Thyroid gland (tissue), 4 donors: ENCODE measurements at regions not wholly inside any gene's neighbourhood (a gene's known extent, or its start where the extent isn't known, plus 50 kb on each side); places are given as distances from the start of the nearest gene placed in this dataset.

Experiments
- DNase-seq, 2 donors: peaks; one replicate each; pipeline ENCODE4 v3.0.0-alpha.2; 2019
- H3K27ac ChIP-seq, 3 donors: fragments of 200-600 bp; sonication (generic); 1 replicate in 2 of 3; 2 replicates in 1 of 3; pipeline ENCODE4 v1.5.1; 2016 to 2019; ENCODE audit warnings: mild to moderate bottlenecking in 1 of 3, moderate library complexity in 1 of 3
- H3K27me3 ChIP-seq: fragments of 200-600 bp; sonication (generic); one replicate; pipeline ENCODE4 v1.5.1; 2019
- H3K36me3 ChIP-seq, 2 donors: fragments of 200-600 bp; sonication (generic); one replicate each; pipeline ENCODE4 v1.5.1; 2016 to 2019
- H3K4me1 ChIP-seq, 2 donors: fragments of 200-600 bp; sonication (generic); one replicate each; pipeline ENCODE4 v1.5.1; 2017 to 2019
- H3K4me3 ChIP-seq, 3 donors: fragments of 200-600 bp; sonication (generic); replicated peaks in 1 of 3; 1 replicate in 2 of 3; 2 replicates in 1 of 3; pipeline ENCODE4 v1.5.1; 2016; ENCODE audit warnings: mild to moderate bottlenecking in 1 of 3
- H3K9me3 ChIP-seq: fragments of 200-600 bp; sonication (generic); one replicate; pipeline ENCODE4 v1.5.1; 2017
- POLR2A ChIP-seq, 2 donors: fragments of 450-650 bp; IDR thresholded peaks; one replicate each; pipeline ENCODE4 v1.6.1; 2017; ENCODE audit warnings: antibody characterized with exemption in 2 of 2, mild to moderate bottlenecking in 2 of 2, moderate library complexity in 1 of 2
- WGBS, 2 donors: methylation state at CpG; one replicate each; pipeline ENCODE4 v1.1.5; 2017; 5-methylcytosine and 5-hydroxymethylcytosine counted together
- intact Hi-C: fragments of 100-400 bp; cut with DNase I; formaldehyde crosslinking; loops from one replicate; pipeline ENCODE4 v1.15.1; 2023
- TF ChIP-seq, protein P1 (sequence below), 6 experiments: fragments of 200-600 bp in 3 of 6; fragments of 450-650 bp in 3 of 6; sonication (generic) in 3 of 6; IDR thresholded peaks; one replicate each; pipeline ENCODE4 v1.5.1; 2016 to 2019; ENCODE audit warnings: antibody characterized with exemption in 6 of 6, mild to moderate bottlenecking in 2 of 6, inconsistent platforms in 1 of 6, moderate library complexity in 1 of 6

DNA sequence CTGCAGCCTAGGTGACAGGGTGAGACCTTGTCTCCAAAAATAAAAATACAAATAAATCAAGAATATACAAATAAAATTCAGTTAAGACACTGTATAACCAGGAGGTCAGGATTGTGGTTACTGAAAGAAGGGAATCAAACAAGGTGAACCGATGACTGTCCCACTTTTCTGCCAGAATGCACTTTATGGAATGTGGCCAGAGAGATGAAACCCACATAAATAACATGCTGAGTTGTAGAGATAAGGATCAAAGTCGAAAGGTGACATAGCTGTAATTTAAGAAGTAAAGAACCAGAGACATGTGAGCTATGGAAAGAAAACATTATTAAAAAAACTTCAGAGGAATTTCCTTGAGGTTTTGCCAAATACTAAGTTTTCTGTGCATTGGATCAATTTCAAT is 1098.2 kb upstream of the USP15 start:
- no peaks in the 10 kb centered on the region for H3K36me3 ChIP-seq
- no peaks in the 10 kb centered on the region for H3K4me1 ChIP-seq
- no peak overlapping the region for H3K27ac ChIP-seq
- no peak overlapping the region for H3K4me3 ChIP-seq
- DNase-seq: no peak
- TF ChIP-seq POLR2A (IDR thresholded peaks at IDR 0.05): no peak
- TF ChIP-seq, protein P1, sequence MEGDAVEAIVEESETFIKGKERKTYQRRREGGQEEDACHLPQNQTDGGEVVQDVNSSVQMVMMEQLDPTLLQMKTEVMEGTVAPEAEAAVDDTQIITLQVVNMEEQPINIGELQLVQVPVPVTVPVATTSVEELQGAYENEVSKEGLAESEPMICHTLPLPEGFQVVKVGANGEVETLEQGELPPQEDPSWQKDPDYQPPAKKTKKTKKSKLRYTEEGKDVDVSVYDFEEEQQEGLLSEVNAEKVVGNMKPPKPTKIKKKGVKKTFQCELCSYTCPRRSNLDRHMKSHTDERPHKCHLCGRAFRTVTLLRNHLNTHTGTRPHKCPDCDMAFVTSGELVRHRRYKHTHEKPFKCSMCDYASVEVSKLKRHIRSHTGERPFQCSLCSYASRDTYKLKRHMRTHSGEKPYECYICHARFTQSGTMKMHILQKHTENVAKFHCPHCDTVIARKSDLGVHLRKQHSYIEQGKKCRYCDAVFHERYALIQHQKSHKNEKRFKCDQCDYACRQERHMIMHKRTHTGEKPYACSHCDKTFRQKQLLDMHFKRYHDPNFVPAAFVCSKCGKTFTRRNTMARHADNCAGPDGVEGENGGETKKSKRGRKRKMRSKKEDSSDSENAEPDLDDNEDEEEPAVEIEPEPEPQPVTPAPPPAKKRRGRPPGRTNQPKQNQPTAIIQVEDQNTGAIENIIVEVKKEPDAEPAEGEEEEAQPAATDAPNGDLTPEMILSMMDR (IDR thresholded peaks at IDR 0.05): no peak
- intact Hi-C loops: no loop called here
- H3K9me3 ChIP-seq: no peaks in the 10 kb centered on the region
- 55 to 77% methylated on average over 2 of the region's 2 CpGs for WGBS, 2 donors
- H3K27me3 ChIP-seq: no peaks in the 10 kb centered on the region

DNA sequence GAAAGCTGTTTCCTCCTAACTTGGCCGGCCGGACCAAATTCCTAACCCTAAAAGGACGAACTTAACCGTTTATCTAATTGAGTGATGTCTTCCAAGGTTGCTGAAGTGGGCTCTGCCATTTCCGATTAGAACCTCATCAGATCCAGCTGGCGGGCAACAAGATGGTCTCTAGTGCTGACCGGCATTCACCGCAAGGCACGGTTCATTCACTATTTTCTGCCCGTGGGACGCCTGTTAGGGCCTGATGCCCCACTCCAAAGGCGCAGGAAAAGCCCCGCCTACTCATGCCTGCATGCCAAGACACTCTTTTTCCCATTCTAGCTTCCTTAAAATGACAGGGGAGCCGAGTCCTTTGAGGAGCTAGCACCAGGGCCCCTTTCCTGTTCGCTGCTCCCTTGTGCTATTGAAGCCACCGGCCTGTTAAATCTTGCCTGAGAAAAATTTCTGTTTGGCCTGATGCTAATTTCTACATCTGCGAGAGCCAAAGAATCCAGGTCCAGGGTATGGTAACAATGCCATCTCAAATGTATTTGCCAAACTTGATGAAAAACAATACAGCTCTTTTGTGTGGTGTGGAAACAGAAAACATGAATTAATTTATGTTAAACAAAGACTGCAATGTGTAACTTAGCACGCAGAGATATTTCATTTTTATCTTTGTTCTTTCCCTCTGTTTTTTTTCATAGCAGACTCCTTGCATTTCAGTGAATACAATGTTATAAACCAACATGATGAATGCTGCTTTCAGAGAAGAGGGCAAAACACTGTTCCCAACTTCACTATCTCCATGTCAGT is 1071.2 kb upstream of the USP15 start:
- Histone ChIP-seq H3K4me3 (no peak overlapping the region), H3K27me3 (no peaks in the 10 kb centered on the region), H3K27ac (no peak overlapping the region), H3K4me1 (no peaks in the 10 kb centered on the region), H3K36me3 (no peaks in the 10 kb centered on the region), H3K9me3 (no peaks in the 10 kb centered on the region)
- DNase-seq: no peak
- 85 to 86% methylated on average over 18 of the region's 18 CpGs for WGBS, 2 donors
- TF ChIP-seq, protein P1 (IDR thresholded peaks at IDR 0.05): no peak
- TF ChIP-seq POLR2A (IDR thresholded peaks at IDR 0.05): no peak
- intact Hi-C loops: no loop called here

DNA sequence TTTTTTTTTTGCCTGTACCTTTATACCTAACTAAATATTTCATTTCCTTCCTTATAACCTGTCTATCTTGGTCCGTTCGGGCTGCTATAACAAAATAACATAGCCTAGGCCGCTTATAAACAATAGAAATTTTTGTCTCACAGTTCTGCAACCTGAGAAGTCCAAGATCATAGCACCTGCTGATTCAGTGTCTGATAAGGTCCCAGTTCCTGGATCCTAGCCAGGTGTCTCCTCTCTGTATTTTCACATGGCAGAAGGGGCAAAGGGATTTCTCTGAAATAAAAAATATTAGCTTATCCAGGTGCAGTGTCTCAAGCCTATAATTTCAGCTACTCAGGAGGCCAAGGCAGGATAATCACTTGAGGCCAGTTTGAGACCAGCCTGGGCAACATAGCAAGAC is 1046.6 kb upstream of the USP15 start:
- DNase-seq: no peak
- WGBS, 2 donors: 78 to 84% methylated on average over 3 of the region's 3 CpGs
- no peaks in the 10 kb centered on the region for H3K36me3 ChIP-seq

DNA sequence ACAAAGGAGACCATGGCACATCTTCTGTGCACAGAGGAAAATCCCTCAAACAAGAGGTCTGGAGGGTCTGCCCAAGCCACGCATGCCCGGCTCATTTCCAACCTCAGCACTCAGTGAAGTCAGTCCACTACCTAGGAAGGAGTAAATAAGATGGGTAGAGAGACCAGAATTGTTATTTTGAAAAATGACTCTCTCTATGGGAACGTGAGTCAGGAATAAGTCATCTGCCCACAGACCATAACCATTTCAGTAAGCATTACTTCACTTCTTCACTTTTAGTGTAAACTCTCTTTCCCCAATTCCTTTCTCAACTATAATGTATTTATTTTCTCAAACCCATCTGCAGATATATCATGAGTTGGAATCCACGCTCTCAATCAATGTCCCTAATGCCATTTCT is 1039.9 kb upstream of the USP15 start:
- intact Hi-C loops: no loop called here
- Histone ChIP-seq H3K27ac (no peak overlapping the region), H3K4me1 (no peaks in the 10 kb centered on the region), H3K9me3 (no peaks in the 10 kb centered on the region), H3K27me3 (no peaks in the 10 kb centered on the region), H3K4me3 (no peak overlapping the region), H3K36me3 (no peaks in the 10 kb centered on the region)
- 85 to 91% methylated on average over 4 of the region's 4 CpGs for WGBS, 2 donors
- DNase-seq: no peak
- TF ChIP-seq, protein P1 (IDR thresholded peaks at IDR 0.05): no peak

More for the DNA sequence above, 1046.6 kb upstream of the USP15 start:
- no peak overlapping the region for H3K27ac ChIP-seq
- no peaks in the 10 kb centered on the region for H3K4me1 ChIP-seq
- TF ChIP-seq, protein P1 (IDR thresholded peaks at IDR 0.05): no peak
- TF ChIP-seq POLR2A (IDR thresholded peaks at IDR 0.05): no peak
- no peaks in the 10 kb centered on the region for H3K9me3 ChIP-seq
- no peak overlapping the region for H3K4me3 ChIP-seq
- no peaks in the 10 kb centered on the region for H3K27me3 ChIP-seq
- intact Hi-C loops: no loop called here

DNA sequence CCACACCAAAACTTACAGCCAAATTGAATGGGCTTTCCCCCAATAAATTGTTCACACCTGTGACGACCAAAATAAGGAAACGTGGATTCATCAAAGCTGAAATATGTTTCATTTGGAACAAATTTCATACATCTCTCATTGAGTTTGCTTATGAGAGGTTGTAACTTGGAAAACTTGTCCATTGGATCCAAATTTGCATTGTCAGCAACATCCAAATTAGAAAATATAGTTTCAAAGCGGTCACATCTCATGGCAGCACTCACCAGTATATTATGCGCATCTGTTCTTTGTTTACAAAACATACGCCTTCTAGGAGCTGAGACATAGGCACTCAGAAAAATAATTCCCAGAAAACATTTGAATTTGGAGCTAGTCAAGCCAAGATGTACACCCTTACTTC is 1028.2 kb upstream of the USP15 start:
- Histone ChIP-seq H3K36me3 (no peaks in the 10 kb centered on the region), H3K27me3 (no peaks in the 10 kb centered on the region), H3K4me3 (no peak overlapping the region), H3K4me1 (no peaks in the 10 kb centered on the region), H3K27ac (no peak overlapping the region), H3K9me3 (no peaks in the 10 kb centered on the region)
- intact Hi-C loops: no loop called here
- WGBS, 2 donors: 89% methylated on average over 5 of the region's 5 CpGs
- DNase-seq: no peak
- TF ChIP-seq POLR2A (IDR thresholded peaks at IDR 0.05): no peak
- TF ChIP-seq, protein P1 (IDR thresholded peaks at IDR 0.05): no peak
